ENCODE measurements at regions not wholly inside any gene's neighbourhood (a gene's known extent, or its start where the extent isn't known, plus 50 kb on each side); places are given as distances from the start of the nearest gene placed in this dataset.

- TF ChIP-seq TCF7L2 (IDR thresholded peaks at IDR 0.05; ENCODE audit: low read depth, low read length) = no peak
- no peak for TF ChIP-seq CTCF (IDR thresholded peaks at IDR 0.05)
These were observed 379.8 kb upstream of the RUNX1 start for GRCh38 chr21:35428937-35429336.
